H9 (cell line): ENCODE measurements at regions not wholly inside any gene's neighbourhood (a gene's known extent, or its start where the extent isn't known, plus 50 kb on each side); places are given as distances from the start of the nearest gene placed in this dataset.

Source experiments
- DNase-seq: peaks from one replicate; pipeline ENCODE4 v3.0.0-alpha.2; 2017
- H2AFZ ChIP-seq: one replicate; pipeline ENCODE4 v1.6.1; 2013; ENCODE audit warnings: mild to moderate bottlenecking, low read length, control low read depth, moderate library complexity
- H2AK5ac ChIP-seq: 2 replicates; pipeline ENCODE4 v1.6.1; 2013; ENCODE audit warnings: low read length, control low read depth, mixed read lengths; ENCODE audit not compliant: insufficient read length
- H2BK120ac ChIP-seq: one replicate; pipeline ENCODE4 v1.6.1; 2013; ENCODE audit warnings: low read depth, mild to moderate bottlenecking, low read length, control low read depth, inconsistent platforms; ENCODE audit not compliant: poor library complexity, severe bottlenecking
- H2BK12ac ChIP-seq: 2 replicates; pipeline ENCODE4 v1.6.1; 2013; ENCODE audit warnings: low read length, control low read depth, mixed read lengths, low read depth; ENCODE audit not compliant: insufficient read length
- H2BK15ac ChIP-seq: 2 replicates; pipeline ENCODE4 v1.6.1; 2013; ENCODE audit warnings: low read depth, low read length, control low read depth
- H2BK20ac ChIP-seq: one replicate; pipeline ENCODE4 v1.6.1; 2013; ENCODE audit warnings: low read depth, mild to moderate bottlenecking, low read length, control low read depth, inconsistent platforms; ENCODE audit not compliant: poor library complexity, severe bottlenecking
- H2BK5ac ChIP-seq: 2 replicates; pipeline ENCODE4 v1.6.1; 2013; ENCODE audit warnings: low read length, control low read depth, mixed read lengths; ENCODE audit not compliant: insufficient read length
- H3K14ac ChIP-seq: 2 replicates; pipeline ENCODE4 v1.6.1; 2013; ENCODE audit warnings: low read length, control low read depth; ENCODE audit not compliant: insufficient read depth
- H3K18ac ChIP-seq: 2 replicates; pipeline ENCODE4 v1.6.1; 2013; ENCODE audit warnings: low read depth, mild to moderate bottlenecking, mixed read lengths, low read length, control low read depth; ENCODE audit not compliant: insufficient read length
- H3K23ac ChIP-seq: 2 replicates; pipeline ENCODE4 v1.6.1; 2013; ENCODE audit warnings: low read length, control low read depth, mixed read lengths, low read depth; ENCODE audit not compliant: insufficient read length
- H3K23me2 ChIP-seq: 2 replicates; pipeline ENCODE4 v1.6.1; 2013; ENCODE audit warnings: low read depth, mild to moderate bottlenecking, mixed read lengths, low read length, control low read depth; ENCODE audit not compliant: insufficient read length, poor library complexity, severe bottlenecking
- H3K27ac ChIP-seq: 2 replicates; pipeline ENCODE4 v1.5.1; 2013; ENCODE audit warnings: low read length, control low read depth, mixed read lengths, low read depth; ENCODE audit not compliant: insufficient read length
- H3K27me3 ChIP-seq: 2 replicates; pipeline ENCODE4 v1.6.1; 2013; ENCODE audit warnings: low read length, control low read depth, inconsistent platforms; ENCODE audit not compliant: insufficient read depth
- H3K4ac ChIP-seq: 2 replicates; pipeline ENCODE4 v1.6.1; 2013; ENCODE audit warnings: low read depth, mild to moderate bottlenecking, control low read depth, inconsistent platforms, low read length, moderate library complexity
- H3K4me1 ChIP-seq: 2 replicates; pipeline ENCODE4 v1.6.1; 2013; ENCODE audit warnings: low read length, control low read depth, inconsistent platforms; ENCODE audit not compliant: insufficient read depth
- H3K4me2 ChIP-seq: 2 replicates; pipeline ENCODE4 v1.6.1; 2013; ENCODE audit warnings: low read length, control low read depth, mixed read lengths; ENCODE audit not compliant: insufficient read length, insufficient read depth
- H3K56ac ChIP-seq: 2 replicates; pipeline ENCODE4 v1.6.1; 2013; ENCODE audit warnings: low read depth, mild to moderate bottlenecking, mixed read lengths, low read length, control low read depth; ENCODE audit not compliant: insufficient read length
- H3K79me1 ChIP-seq: 2 replicates; pipeline ENCODE4 v1.6.1; 2013; ENCODE audit warnings: low read depth, mild to moderate bottlenecking, moderate library complexity, low read length, control low read depth, inconsistent platforms; ENCODE audit not compliant: insufficient read depth, poor library complexity, severe bottlenecking
- H3K79me2 ChIP-seq: 2 replicates; pipeline ENCODE4 v1.6.1; 2013; ENCODE audit warnings: low read length, control low read depth, inconsistent platforms; ENCODE audit not compliant: insufficient read depth
- H3K9ac ChIP-seq: 2 replicates; pipeline ENCODE4 v1.6.1; 2013; ENCODE audit warnings: low read length, control low read depth, mixed read lengths; ENCODE audit not compliant: insufficient read length; ENCODE audit errors: extremely low read depth
- H3K9me3 ChIP-seq: one replicate; pipeline ENCODE4 v1.6.1; 2013; ENCODE audit warnings: low read depth, low read length, inconsistent platforms; ENCODE audit not compliant: control insufficient read depth
- H3T11ph ChIP-seq: one replicate; pipeline ENCODE4 v1.6.1; 2013; ENCODE audit warnings: mild to moderate bottlenecking, low read length, control low read depth, inconsistent platforms
- H4K20me1 ChIP-seq: one replicate; pipeline ENCODE4 v1.6.1; 2013; ENCODE audit not compliant: control insufficient read depth, insufficient read length, insufficient read depth
- H4K5ac ChIP-seq: 2 replicates; pipeline ENCODE4 v1.6.1; 2013; ENCODE audit warnings: low read depth, mild to moderate bottlenecking, mixed read lengths, low read length, control low read depth; ENCODE audit not compliant: insufficient read length
- H4K8ac ChIP-seq: replicated peaks from 2 replicates; pipeline ENCODE4 v1.6.1; 2013; ENCODE audit warnings: low read length, control low read depth, mixed read lengths, low read depth; ENCODE audit not compliant: insufficient read length
- H4K91ac ChIP-seq: 2 replicates; pipeline ENCODE4 v1.6.1; 2013; ENCODE audit warnings: low read depth, mild to moderate bottlenecking, moderate library complexity, mixed read lengths, low read length, control low read depth; ENCODE audit not compliant: insufficient read length
- H3K27ac Mint-ChIP-seq, 3 experiments: 2 replicates in 2 of 3; 3 replicates in 1 of 3; pipeline ENCODE4 v1.8.0; 2020 to 2021; ENCODE audit warnings: mixed read lengths in 3 of 3, mild to moderate bottlenecking in 1 of 3, moderate library complexity in 1 of 3
- H3K27me3 Mint-ChIP-seq: 2 replicates; pipeline ENCODE4 v1.8.0; 2021; ENCODE audit warnings: low read depth, mild to moderate bottlenecking, moderate library complexity, mixed read lengths
- H3K36me3 Mint-ChIP-seq, 3 experiments: 2 replicates in 2 of 3; 3 replicates in 1 of 3; pipeline ENCODE4 v1.8.0; 2020 to 2021; ENCODE audit warnings: low read depth in 3 of 3, mixed read lengths in 3 of 3; ENCODE audit not compliant: insufficient read depth in 1 of 3
- H3K4me1 Mint-ChIP-seq, 2 experiments: 2 replicates each; pipeline ENCODE4 v1.8.0; 2020; ENCODE audit warnings: mixed read lengths in 2 of 2
- H3K4me3 Mint-ChIP-seq, 2 experiments: 2 replicates in 1 of 2; 3 replicates in 1 of 2; pipeline ENCODE4 v1.8.0; 2020 to 2021; ENCODE audit warnings: mild to moderate bottlenecking in 2 of 2, mixed read lengths in 2 of 2, moderate library complexity in 1 of 2
- H3K9me3 Mint-ChIP-seq, 2 experiments: 2 replicates in 1 of 2; 3 replicates in 1 of 2; pipeline ENCODE4 v1.8.0; 2020; ENCODE audit warnings: mild to moderate bottlenecking in 2 of 2, mixed read lengths in 2 of 2, moderate library complexity in 1 of 2
- CTCF ChIP-seq: fragments of 200-600 bp; sonication (generic); conservative IDR thresholded peaks from 3 replicates; pipeline ENCODE4 v1.8.0; 2021; ENCODE audit warnings: antibody characterized with exemption, mild to moderate bottlenecking
- WGBS: extraction: QIAGEN DNeasy Blood & Tissue Kit; methylation state at CpG from one replicate; pipeline ENCODE4 v1.1.7; 2013; ENCODE audit warnings: missing lambda C conversion rate, low lambda C conversion rate, mixed read lengths; ENCODE audit not compliant: insufficient read length; ENCODE audit errors: extremely low coverage; 5-methylcytosine and 5-hydroxymethylcytosine counted together

DNA sequence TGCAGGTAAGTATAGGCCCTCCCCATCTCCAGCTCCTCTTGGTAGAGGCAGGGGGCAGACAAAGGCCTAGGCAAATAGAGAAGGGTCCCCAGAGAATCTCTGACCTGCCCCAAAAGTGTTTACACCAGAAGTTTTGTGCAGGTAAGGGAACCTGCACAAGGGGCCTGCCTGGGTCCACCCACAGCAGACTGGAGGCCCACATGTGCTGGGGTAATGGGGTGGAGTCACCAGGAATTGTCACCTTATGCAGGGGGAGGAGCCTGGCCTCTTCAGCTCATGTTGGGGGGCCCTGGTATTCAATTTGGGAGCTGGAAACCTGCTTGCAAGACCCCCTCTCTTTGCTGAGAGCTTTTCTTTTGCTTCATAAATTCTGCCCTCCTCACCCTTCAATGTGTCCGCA lies 302.7 kb downstream of the ZEB1 start:
- Histone ChIP-seq H4K20me1 (no peaks in the 10 kb centered on the region), H2BK120ac (no peak overlapping the region), H3K9me3 (no peaks in the 10 kb centered on the region), H4K8ac (no peak overlapping the region), H3K79me2 (no peaks in the 10 kb centered on the region), H3K4ac (no peak overlapping the region), H3T11ph (no peak overlapping the region), H3K4me1 (0 out of 2 replicates have a peak, but pooled peaks cover 3% of the 10 kb centered on the region), H4K91ac (no peak overlapping the region), H3K14ac (no peak overlapping the region), H2BK5ac (no peak overlapping the region), H3K23ac (no peak overlapping the region), H3K27ac (no peak overlapping the region), H4K5ac (no peak overlapping the region), H2AFZ (no peak overlapping the region), H2BK15ac (no peak overlapping the region), H3K79me1 (no peaks in the 10 kb centered on the region), H2AK5ac (no peak overlapping the region), H3K9ac (no peak overlapping the region), H3K27me3 (no peaks in the 10 kb centered on the region), H3K23me2 (no peaks in the 10 kb centered on the region), H3K4me2 (no peak overlapping the region), H3K56ac (no peak overlapping the region), H2BK12ac (no peak overlapping the region), H3K18ac (no peak overlapping the region), H2BK20ac (no peak overlapping the region)
- H3K27ac Mint-ChIP-seq = no peak overlapping the region
- peaks cover 10 to 18% of the 10 kb centered on the region in 2 experiments for H3K4me1 Mint-ChIP-seq
- H3K9me3 Mint-ChIP-seq = peaks cover 20 to 27% of the 10 kb centered on the region in 2 experiments
- no peak for TF ChIP-seq CTCF
- H3K4me3 Mint-ChIP-seq = no peak overlapping the region
- peak; percentile 18 for DNase-seq
- no peaks in the 10 kb centered on the region for H3K27me3 Mint-ChIP-seq
- no CpG with 5 or more reads among the region's 1 CpG for WGBS
- H3K36me3 Mint-ChIP-seq = peaks cover 10 to 28% (median 18%) of the 10 kb centered on the region in 3 experiments
